Epithelial cell of proximal tubule (primary cell): ENCODE measurements at regions not wholly inside any gene's neighbourhood (a gene's known extent, or its start where the extent isn't known, plus 50 kb on each side); places are given as distances from the start of the nearest gene placed in this dataset.

Source experiments
- DNase-seq: peaks from one replicate; pipeline ENCODE4 v3.0.0-alpha.2; 2011; ENCODE audit warnings: low read depth
- H3K4me3 ChIP-seq: 2 replicates; pipeline ENCODE4 v1.5.1; 2011; ENCODE audit warnings: low read depth, mild to moderate bottlenecking, low read length
- CTCF ChIP-seq: conservative IDR thresholded peaks from 2 replicates; pipeline ENCODE4 v1.5.1; 2012; ENCODE audit warnings: low read depth, mild to moderate bottlenecking, low read length

- no peak for TF ChIP-seq CTCF
- no peak overlapping the region for H3K4me3 ChIP-seq
- DNase-seq: no peak
Measured at GRCh38 chr2:83596592-83597282, 862.3 kb downstream of the SUCLG1 start.

GRCh38 chr2:83595926-83596325, 863.2 kb downstream of the SUCLG1 start:
- no peak for TF ChIP-seq CTCF
- H3K4me3 ChIP-seq: no peak overlapping the region
- no peak for DNase-seq

GRCh38 chr2:83595121-83595690, 863.9 kb downstream of the SUCLG1 start:
- no peak for DNase-seq
- no peak for TF ChIP-seq CTCF
- no peak overlapping the region for H3K4me3 ChIP-seq

GRCh38 chr2:83594241-83595120, 864.6 kb downstream of the SUCLG1 start:
- no peak overlapping the region for H3K4me3 ChIP-seq
- DNase-seq: no peak
- TF ChIP-seq CTCF: no peak

- no peak for TF ChIP-seq CTCF
- H3K4me3 ChIP-seq: no peak overlapping the region
- no peak for DNase-seq
Measured at GRCh38 chr2:83587309-83587708, 871.8 kb downstream of the SUCLG1 start.

GRCh38 chr2:83585250-83585649, 873.8 kb downstream of the SUCLG1 start:
- no peak for TF ChIP-seq CTCF
- no peak overlapping the region for H3K4me3 ChIP-seq
- no peak for DNase-seq
